ENCODE measurements at regions not wholly inside any gene's neighbourhood (a gene's known extent, or its start where the extent isn't known, plus 50 kb on each side); places are given as distances from the start of the nearest gene placed in this dataset.
"Not testable (repeated sequence)": the region's sequence is repeated elsewhere in the genome, so short reads cannot be mapped to it uniquely, and the experiment has no call there.

DNA sequence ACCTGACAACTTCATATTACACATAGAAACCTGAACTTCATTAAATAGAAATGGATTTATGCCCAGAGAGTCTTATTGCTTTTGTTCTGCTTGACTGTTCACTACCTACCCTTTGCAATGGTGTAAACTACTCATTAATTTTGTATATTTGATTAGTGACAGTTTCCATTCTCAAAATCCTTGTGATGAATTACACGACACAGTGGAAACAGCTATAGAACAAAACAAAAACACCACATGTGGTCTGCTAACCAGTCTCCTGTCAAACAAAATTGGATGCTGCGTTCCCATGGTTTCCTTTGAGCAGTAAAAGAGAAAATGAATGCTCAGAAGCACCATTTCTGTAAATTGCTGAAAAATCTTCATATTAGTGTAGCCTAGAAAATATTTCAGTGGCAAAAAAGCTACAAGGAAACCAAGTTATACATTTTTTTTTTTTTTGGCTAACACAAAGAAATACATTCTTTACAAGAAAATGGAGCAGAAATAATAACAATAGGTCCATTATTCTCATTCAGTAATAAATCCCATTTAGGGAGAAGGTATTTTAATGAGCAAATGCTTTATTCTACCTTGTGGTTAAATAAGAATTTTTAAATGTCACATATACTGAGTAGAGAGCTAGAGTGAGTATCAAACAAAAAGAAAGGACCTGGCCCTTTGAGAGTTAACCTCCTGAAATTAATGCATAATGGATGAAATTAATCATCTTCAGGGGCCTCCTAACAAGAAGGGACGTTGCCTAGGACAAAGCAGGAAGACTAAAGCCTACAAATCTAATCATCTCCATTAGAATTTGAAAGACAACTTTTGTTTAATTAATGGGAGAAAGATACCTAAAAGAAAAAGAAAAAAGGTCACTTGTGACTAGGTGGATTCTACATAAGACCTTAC lies 355.1 kb upstream of the ZC3H15 start:
- ATAC-seq: no peak
- intact Hi-C loops (cut with DNase I, micrococcal nuclease): no loop called here
- no peak for DNase-seq

DNA sequence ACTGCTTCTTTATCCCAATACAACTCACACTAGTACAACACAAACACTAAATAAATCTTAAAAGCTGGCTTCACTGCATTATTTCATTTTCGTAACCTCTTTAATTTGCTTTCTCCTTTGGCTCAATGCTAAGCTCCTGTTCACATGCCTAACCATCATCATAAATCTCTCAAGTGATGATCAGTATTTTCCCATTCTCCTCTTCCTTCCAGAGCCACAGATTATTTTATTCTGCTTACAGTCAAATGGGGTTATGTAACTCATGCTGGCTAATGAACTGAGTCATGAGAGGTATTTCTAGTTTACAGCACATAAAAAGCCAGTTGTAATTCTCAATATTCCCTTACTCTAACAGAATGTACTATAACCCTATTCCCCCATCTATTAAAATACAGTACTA lies 350.4 kb upstream of the ZC3H15 start:
- intact Hi-C loops (cut with DNase I, micrococcal nuclease): no loop called here
- ATAC-seq: no peak
- no peak for DNase-seq

DNA sequence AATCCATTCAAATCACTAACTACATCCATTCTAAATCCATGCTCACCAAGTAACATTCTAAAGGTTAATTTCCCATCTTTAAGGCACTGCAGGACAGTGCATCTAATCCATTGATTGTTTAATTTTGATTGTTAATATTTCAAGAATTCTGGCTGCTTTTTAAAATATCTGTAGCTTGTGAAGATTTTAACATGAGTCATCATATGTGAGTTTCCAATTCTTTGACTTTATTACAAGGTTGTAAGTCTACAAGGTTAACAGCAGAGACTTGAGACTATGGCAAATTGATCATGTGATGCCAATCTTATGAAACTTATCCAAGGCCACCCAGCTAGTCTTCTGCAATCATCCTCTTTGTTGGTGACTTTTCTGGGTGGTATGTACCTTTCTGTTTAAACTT lies 349.2 kb upstream of the ZC3H15 start:
- ATAC-seq (no peak), DNase-seq (no peak)
- intact Hi-C loops (cut with DNase I, micrococcal nuclease): no loop called here

DNA sequence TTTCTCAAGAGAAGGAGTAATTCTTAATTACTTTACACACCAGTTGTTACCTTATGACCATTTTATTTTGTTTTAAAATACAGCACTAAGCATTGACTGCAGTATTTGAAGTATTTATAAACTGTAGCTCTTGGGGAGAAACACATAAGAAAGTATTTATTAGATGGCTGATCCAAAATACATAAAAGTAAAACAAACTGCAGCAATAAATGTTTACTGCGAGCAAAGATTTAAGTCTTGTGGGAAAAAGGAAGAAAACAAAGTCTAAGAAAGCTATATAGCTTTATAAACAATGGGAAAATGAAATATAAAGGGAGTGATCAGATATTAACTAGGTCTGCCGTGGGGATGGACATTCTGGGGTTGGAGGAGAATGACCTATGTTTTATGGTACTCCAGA lies 347.2 kb upstream of the ZC3H15 start:
- ATAC-seq (no peak), DNase-seq (no peak)
- intact Hi-C loops (cut with DNase I, micrococcal nuclease): no loop called here

DNA sequence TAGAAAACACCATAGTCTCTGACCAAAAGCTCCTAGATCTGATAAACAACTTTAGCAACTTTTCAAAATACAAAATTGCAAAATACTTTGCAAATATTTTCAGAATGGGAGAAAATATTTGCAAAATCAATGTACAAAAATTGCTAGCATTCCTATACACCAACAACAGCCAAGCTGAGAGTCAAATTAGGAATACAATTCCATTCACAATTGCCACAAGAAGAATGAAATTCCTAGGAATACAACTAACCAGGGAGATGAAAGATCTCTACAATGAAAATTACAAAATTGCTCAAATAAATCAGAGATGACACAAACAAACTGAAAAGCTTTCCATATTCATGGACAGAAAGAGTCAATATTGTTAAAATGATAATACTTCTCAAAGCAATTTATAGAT lies 327.0 kb upstream of the ZC3H15 start:
- DNase-seq: no peak
- intact Hi-C loops (cut with DNase I, micrococcal nuclease): no loop called here
- no peak for ATAC-seq

DNA sequence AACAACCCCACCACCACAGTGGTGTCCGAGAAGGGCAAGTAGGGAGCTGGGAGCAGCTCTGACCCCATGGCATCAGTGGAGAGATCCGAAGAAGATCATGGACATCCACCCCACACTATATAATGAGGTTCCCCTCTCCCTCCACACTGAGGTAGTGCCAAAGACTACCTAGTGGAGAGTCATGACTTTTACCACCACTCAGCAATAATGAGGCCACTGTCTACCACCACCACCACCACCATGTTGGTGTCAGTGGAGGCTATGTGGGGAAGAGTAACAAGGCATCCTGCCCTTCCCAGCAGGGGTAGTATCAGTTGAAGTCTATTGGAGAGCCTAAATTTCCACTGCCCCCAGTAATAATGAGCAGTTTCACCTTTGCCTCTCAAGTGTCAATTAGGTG lies 321.7 kb upstream of the ZC3H15 start:
- ATAC-seq: no peak
- DNase-seq: no peak
- intact Hi-C loops (cut with DNase I, micrococcal nuclease): no loop called here

DNA sequence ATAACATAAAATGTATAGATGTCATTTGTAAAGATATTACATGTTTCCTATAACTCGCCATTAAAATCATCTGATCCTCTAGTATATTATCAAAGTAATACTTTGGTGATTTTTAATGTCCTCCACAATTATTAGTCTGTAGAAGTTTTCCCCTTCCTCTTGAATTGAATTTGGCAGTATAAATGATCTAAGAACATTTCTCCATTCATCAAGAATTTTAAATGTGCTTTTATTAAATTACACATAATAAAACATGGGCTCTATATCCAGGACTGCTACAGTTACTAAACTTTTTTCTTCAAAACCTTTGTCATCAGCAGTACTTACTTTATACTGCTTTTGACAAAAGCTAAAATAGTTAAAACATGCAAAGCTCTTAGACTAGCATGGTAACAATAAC lies 315.4 kb upstream of the ZC3H15 start:
- DNase-seq (no peak), ATAC-seq (no peak)
- intact Hi-C loops (cut with DNase I, micrococcal nuclease): no loop called here

DNA sequence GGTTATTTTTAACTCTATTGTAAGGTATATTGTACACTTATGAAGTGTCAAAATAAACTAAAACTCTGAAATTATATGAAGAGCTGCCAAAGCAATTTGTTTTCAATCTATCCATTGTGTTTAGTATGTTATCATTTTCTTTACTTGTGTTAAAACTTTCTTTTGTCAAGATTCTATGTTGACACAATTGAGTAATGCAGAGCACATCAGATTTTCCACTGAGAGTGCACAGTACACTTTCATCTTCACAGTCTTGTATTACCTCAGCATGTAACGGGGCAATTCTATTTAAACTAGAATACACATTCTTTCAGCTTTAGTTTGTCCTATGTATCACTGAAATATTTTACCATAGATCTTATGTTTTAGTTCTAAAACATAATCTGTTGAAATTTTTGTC lies 304.4 kb upstream of the ZC3H15 start:
- ATAC-seq (no peak), DNase-seq (no peak)
- intact Hi-C loops (cut with DNase I, micrococcal nuclease): no loop called here

DNA sequence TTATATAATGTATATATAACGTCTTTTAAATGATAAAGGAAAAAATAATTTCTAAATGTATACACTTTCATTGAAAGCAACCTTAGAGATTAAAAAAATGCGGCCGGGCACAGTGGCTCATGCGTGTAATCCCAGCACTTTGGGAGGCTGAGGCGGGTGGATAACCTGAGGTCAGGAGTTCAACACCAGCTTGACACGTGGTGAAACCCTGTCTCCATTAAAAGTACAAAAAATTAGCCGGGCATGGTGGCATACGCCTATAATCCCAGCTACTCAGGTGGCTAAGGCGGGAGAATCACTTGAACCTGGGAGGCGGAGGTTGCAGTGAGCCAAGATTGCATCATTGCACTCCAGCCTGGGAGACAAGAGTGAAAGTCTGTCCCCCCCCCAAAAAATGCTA lies 303.7 kb upstream of the ZC3H15 start:
- intact Hi-C loops (cut with DNase I, micrococcal nuclease); DNase-seq; ATAC-seq: not testable (repeated sequence)

DNA sequence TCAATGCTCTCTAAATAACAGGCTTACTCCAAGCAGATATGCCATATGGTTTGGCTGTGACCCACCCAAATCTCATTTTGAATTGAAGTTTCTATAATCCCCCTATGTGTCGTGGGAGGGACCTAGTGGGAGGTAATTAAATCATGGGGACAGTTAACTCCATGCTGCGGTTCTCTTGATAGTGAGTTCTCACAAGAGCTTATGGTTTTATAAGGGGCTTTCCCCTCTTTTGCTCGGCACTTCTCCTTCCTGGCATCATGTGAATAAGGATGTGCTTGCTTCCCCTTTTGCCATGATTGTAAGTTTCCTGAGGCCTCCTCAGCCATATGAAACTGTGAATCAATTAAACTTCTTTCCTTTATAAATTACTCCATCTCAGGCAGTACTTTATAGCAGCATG lies 302.7 kb upstream of the ZC3H15 start:
- ATAC-seq: no peak
- intact Hi-C loops (cut with DNase I, micrococcal nuclease): no loop called here
- no peak for DNase-seq

DNA sequence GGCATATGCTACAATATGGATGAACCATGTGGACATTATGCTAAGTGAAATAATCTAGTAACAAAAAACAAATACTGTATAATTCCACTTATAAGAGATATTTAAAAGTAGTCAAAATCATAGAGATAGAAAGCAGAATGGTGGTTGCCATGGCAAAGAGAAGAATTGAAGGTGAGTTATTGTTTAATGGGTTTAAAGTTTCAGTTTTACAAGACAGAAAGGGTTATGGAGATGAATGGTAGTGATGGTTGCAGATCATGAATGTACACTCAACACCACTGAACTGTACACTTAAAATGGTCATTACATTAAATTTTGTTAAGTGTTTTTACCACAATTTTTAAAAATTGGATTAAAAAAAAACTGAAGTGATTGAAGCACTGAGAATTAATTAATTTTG lies 298.2 kb upstream of the ZC3H15 start:
- no peak for ATAC-seq
- no peak for DNase-seq

DNA sequence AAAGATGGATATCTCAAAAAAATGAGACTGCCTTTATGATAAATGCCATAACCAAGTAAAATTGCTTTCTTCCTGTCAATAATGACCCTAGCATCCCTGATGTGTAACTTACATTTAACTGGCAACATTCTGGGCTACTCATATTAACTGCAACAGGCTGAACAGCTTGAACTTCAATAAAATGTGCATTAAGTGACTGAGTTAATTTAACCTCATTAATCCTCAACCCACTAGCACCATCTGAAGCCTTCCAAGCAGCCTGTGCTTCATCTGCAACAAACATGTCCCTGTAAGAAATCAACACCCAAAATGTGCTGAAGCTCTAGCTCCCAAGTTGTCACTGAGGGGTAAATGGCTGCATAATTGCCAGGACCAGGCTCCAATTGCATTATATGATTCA lies 296.2 kb upstream of the ZC3H15 start:
- ATAC-seq: no peak

More for the DNA sequence above, 298.2 kb upstream of the ZC3H15 start:
- intact Hi-C loops (cut with DNase I, micrococcal nuclease): no loop called here

DNA sequence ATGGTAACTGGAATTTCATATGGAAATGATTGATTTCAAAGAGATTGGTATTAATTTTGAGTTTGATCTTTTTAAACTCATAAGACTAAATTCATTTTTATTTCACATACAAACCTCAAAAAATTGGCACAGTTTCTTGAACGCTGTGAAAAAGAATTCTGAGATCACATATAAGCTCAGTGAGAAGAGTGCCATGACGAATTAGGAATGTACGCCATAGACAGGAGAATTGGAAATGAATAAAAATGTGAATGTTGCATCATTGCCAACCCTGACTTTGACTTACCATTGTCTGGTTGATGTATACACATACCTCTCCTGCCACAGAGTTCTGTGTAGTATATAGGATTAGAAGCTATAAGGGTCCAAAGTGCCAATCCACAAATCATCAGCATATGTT lies 290.4 kb upstream of the ZC3H15 start:
- ATAC-seq (no peak), DNase-seq (no peak)
- intact Hi-C loops (cut with DNase I, micrococcal nuclease): no loop called here

More for the DNA sequence above, 296.2 kb upstream of the ZC3H15 start:
- intact Hi-C loops (cut with DNase I, micrococcal nuclease): no loop called here
- DNase-seq: no peak

DNA sequence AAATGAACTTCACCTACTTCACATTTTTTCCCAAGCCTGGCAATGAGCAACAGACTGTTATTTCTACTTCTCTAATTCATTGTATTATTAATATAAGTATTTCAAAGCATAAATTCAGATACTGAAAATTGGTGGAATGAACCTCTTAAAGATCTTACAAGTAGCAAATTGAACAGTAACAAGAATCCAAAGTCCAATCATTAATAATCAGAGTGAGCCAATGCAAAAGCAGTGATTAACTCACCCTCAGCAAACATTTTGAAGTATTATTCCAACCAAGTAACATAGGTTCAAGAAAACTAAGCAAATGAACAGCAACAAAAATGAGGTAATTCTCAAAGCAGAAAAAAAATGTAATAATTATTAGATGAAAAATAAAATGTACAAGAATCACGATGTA lies 288.1 kb upstream of the ZC3H15 start:
- intact Hi-C loops (cut with DNase I, micrococcal nuclease): no loop called here
- ATAC-seq: no peak
- DNase-seq: no peak

DNA sequence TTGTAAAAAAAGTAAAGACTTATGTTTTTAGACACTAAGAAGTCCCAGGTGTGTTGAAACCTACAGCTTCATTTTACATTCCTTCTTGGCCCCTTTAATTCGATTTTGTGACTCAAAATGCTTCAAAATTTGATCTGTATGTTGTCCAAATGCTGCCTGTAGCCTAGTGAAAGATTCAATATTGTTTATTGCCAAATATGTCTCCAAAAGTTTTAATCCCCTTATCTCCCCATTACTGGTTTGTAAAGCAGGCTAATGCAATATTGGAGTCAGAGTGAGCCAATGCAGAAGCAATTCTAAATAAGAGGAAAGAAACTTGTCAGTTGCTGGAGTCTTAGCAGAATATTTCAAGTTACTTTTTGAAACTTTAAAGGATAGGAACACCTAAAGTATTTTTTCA lies 287.0 kb upstream of the ZC3H15 start:
- intact Hi-C loops (cut with DNase I, micrococcal nuclease): no loop called here
- ATAC-seq: no peak
- DNase-seq: no peak

DNA sequence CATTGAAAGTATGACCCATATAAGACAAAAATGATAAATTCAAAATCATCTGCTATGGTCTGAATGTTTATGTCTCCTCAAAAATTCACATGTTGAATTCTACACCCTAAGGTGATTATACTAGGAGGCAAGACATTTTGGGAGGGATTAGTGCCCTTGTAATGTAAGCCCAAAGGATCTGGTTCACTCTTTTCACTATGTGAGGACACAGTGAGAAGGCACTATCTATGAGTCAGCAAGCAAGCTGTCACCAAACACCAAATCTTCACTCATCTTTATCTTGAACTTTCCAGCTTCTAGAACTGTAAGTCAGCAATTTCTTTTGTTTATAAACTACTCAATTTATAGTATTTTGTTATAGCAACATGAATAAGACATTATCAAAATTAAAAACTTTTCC lies 284.7 kb upstream of the ZC3H15 start:
- intact Hi-C loops (cut with DNase I, micrococcal nuclease): no loop called here
- DNase-seq (no peak), ATAC-seq (no peak)

DNA sequence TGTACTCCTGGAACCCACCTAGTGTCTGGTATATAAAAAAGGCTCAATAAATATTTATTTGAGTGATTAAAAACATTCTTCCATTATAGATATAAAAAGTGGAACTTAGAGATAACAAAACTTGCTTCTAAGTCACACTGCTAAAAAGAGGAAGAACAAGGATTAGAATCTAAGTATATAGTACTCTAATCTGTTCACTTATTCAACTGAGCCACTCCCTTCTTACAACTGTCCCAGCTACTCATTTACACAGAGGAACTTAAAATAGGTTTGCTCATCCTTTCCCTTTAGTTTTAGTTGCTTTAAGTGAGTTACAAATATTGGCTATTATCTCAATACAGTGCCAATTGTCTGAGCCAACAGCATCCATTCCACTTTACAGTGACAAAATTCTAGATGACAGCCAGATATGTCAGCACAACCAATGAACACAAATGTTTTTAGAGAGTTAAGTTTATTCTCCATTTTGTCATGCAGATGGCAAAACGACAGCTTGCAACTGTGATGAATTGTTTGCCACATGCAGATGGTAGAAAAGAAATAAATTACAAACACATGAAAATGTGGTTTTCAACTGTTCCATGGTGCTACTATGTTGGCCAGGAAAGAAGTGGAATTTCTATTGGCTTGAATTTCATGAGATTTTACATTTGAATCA lies 280.7 kb upstream of the ZC3H15 start:
- no peak for ATAC-seq
- DNase-seq: no peak
- intact Hi-C loops (cut with DNase I, micrococcal nuclease): no loop called here

DNA sequence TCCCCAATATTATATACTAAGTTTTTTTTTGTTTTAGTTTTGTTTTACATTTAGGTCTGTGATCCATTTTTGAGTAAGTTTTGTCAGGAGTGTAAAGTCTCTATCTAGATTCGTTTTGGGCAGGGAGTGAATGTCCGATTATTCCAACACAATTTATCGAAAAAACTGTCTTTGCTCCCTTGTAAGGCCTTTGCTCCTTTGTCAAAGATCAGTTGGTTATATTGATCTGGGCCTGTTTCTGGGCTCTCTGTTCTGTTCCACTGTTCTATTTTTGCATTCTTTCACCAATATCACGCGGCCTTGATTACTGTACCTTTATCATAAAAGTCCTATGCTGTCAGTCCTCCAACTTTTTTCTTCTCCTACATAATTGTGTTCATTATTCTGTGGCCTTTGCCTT lies 276.5 kb upstream of the ZC3H15 start:
- intact Hi-C loops (cut with DNase I, micrococcal nuclease): no loop called here
- DNase-seq (no peak), ATAC-seq (no peak)

DNA sequence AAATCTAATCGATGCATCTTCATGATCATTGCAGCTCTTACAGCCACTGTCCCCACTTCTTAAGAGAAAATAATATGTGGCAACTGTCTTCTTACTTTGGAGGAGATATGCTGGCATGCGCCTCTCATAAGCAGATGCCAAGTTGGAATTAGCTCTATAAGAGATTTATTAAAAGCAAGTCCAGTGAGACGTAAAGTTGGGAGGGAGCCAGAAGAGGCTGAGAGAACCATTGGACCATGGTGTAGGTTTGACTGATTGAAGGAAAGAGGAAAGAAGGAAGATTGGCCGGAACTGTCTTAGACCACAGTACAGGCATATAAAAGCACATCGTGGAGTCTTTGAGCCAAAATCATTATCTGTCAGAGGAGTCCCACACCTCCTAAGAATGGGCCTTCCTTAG lies 265.7 kb upstream of the ZC3H15 start:
- ATAC-seq (no peak), DNase-seq (no peak)
- intact Hi-C loops (cut with DNase I, micrococcal nuclease): no loop called here

DNA sequence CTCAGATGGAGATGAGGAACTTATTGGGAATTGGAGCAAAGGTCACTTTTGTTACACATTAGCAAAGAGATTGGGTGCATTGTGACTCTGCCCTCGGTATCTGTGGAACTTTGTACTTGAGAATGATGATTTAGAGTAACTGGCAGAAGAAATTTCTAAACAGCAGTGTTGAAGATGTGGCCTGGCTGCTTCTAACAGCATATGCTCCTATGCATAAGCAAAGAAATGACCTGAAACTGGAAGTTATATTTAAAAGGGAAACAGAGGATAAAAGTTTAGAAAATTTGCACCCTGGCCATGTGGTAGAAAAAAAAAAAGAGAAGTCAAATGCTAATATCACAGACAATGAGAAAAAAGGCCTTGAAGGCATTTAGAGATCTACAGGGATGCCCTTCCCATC lies 256.8 kb upstream of the ZC3H15 start:
- ATAC-seq (no peak), DNase-seq (no peak)
- intact Hi-C loops (cut with DNase I, micrococcal nuclease): no loop called here

DNA sequence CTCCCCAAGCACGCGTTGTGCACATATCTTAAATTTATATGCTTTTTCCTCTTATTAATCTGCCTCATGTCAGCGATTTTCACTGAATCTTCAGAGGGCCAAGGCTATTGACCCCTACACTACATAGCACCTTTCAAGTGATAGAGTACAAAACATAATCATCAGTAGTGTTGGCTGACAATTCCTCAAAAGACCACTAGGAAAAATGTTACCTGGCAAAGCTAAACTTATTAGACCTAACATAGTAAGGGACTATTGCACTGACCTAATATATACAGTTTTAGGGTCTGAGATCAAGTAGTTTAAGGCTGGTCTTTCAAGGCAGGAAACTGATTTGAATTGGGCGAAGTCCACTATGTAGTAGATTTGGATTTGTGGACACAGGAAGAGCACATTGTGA lies 244.2 kb upstream of the ZC3H15 start:
- DNase-seq (no peak), ATAC-seq (no peak)
- intact Hi-C loops (cut with DNase I, micrococcal nuclease): no loop called here

Measured in left colon (tissue), 2 donors.